ENCODE measurements at regions not wholly inside any gene's neighbourhood (a gene's known extent, or its start where the extent isn't known, plus 50 kb on each side); places are given as distances from the start of the nearest gene placed in this dataset.

DNA sequence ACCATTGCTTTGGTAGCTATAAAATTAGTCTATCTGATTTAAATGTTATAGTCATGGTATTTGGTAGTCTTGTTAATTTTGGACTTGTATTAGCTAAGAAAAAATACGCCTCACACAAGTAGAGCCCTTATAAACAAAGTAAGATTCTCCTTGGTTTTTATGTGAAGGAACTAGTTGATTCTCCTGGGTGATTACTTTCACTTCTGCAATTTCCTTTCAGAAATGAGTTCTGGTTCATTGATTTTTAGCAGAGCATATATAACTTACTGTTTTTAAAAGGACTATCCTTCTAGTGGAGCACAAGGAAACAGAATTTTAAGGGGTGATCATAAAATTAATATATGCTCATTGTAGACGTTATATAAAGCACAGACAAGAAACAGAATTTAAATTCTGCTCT is 120.1 kb downstream of the BACH1 start:
- TF ChIP-seq, protein P1, sequence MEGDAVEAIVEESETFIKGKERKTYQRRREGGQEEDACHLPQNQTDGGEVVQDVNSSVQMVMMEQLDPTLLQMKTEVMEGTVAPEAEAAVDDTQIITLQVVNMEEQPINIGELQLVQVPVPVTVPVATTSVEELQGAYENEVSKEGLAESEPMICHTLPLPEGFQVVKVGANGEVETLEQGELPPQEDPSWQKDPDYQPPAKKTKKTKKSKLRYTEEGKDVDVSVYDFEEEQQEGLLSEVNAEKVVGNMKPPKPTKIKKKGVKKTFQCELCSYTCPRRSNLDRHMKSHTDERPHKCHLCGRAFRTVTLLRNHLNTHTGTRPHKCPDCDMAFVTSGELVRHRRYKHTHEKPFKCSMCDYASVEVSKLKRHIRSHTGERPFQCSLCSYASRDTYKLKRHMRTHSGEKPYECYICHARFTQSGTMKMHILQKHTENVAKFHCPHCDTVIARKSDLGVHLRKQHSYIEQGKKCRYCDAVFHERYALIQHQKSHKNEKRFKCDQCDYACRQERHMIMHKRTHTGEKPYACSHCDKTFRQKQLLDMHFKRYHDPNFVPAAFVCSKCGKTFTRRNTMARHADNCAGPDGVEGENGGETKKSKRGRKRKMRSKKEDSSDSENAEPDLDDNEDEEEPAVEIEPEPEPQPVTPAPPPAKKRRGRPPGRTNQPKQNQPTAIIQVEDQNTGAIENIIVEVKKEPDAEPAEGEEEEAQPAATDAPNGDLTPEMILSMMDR (IDR thresholded peaks at IDR 0.05) = no peak
- no peak for TF ChIP-seq POLR2A (IDR thresholded peaks at IDR 0.05)

Measured in lower leg skin (tissue), 3 donors.